Vagina (tissue), 2 donors: ENCODE measurements at regions not wholly inside any gene's neighbourhood (a gene's known extent, or its start where the extent isn't known, plus 50 kb on each side); places are given as distances from the start of the nearest gene placed in this dataset.

Experiments
- DNase-seq, 2 donors: peaks; one replicate each; pipeline ENCODE4 v3.0.0-alpha.2; 2017; ENCODE audit errors: extremely low spot score in 2 of 2
- H3K27ac ChIP-seq: fragments of 200-600 bp; sonication (generic); one replicate; pipeline ENCODE4 v1.5.1; 2019
- H3K27me3 ChIP-seq: fragments of 200-600 bp; sonication (generic); one replicate; pipeline ENCODE4 v1.5.1; 2019
- H3K36me3 ChIP-seq, 2 donors: fragments of 200-600 bp; sonication (generic); one replicate each; pipeline ENCODE4 v1.5.1; 2017 to 2019
- H3K4me1 ChIP-seq: fragments of 200-600 bp; sonication (generic); one replicate; pipeline ENCODE4 v1.5.1; 2019
- H3K4me3 ChIP-seq, 2 donors: fragments of 200-600 bp; sonication (generic); 1 replicate in 1 of 2; 2 replicates in 1 of 2; pipeline ENCODE4 v1.5.1; 2016 to 2019
- H3K9me3 ChIP-seq: fragments of 200-600 bp; sonication (generic); one replicate; pipeline ENCODE4 v1.5.1; 2019
- POLR2A ChIP-seq, 2 donors: fragments of 450-650 bp; IDR thresholded peaks; one replicate each; pipeline ENCODE4 v1.6.1; 2017; ENCODE audit warnings: antibody characterized with exemption in 2 of 2, mild to moderate bottlenecking in 2 of 2, moderate library complexity in 2 of 2
- POLR2AphosphoS5 ChIP-seq, 2 donors: sonication (generic); formaldehyde crosslinking; IDR thresholded peaks; one replicate each; pipeline ENCODE4 v1.9.0; 2017; ENCODE audit warnings: antibody characterized with exemption in 2 of 2, mild to moderate bottlenecking in 2 of 2, low read depth in 1 of 2; ENCODE audit not compliant: insufficient read depth in 1 of 2
- intact Hi-C: fragments of 100-400 bp; cut with DNase I; formaldehyde crosslinking; loops from one replicate; pipeline ENCODE4 v1.15.1; 2023
- TF ChIP-seq, protein P1 (sequence below), 3 experiments: fragments of 450-650 bp in 2 of 3; fragments of 200-600 bp in 1 of 3; sonication (generic) in 1 of 3; IDR thresholded peaks; one replicate each; pipeline ENCODE4 v1.5.1; 2017 to 2019; ENCODE audit warnings: antibody characterized with exemption in 3 of 3, mild to moderate bottlenecking in 2 of 3, moderate library complexity in 2 of 3

GRCh38 chr12:69026336-69026735 is 93.4 kb upstream of the CPM start:
- TF ChIP-seq, protein P1, sequence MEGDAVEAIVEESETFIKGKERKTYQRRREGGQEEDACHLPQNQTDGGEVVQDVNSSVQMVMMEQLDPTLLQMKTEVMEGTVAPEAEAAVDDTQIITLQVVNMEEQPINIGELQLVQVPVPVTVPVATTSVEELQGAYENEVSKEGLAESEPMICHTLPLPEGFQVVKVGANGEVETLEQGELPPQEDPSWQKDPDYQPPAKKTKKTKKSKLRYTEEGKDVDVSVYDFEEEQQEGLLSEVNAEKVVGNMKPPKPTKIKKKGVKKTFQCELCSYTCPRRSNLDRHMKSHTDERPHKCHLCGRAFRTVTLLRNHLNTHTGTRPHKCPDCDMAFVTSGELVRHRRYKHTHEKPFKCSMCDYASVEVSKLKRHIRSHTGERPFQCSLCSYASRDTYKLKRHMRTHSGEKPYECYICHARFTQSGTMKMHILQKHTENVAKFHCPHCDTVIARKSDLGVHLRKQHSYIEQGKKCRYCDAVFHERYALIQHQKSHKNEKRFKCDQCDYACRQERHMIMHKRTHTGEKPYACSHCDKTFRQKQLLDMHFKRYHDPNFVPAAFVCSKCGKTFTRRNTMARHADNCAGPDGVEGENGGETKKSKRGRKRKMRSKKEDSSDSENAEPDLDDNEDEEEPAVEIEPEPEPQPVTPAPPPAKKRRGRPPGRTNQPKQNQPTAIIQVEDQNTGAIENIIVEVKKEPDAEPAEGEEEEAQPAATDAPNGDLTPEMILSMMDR (IDR thresholded peaks at IDR 0.05) = no peak
- TF ChIP-seq POLR2A (IDR thresholded peaks at IDR 0.05) (no peak), POLR2AphosphoS5 (IDR thresholded peaks at IDR 0.05; ENCODE audit: insufficient read depth in 1 of 2, low read depth in 1 of 2) (no peak)

DNA sequence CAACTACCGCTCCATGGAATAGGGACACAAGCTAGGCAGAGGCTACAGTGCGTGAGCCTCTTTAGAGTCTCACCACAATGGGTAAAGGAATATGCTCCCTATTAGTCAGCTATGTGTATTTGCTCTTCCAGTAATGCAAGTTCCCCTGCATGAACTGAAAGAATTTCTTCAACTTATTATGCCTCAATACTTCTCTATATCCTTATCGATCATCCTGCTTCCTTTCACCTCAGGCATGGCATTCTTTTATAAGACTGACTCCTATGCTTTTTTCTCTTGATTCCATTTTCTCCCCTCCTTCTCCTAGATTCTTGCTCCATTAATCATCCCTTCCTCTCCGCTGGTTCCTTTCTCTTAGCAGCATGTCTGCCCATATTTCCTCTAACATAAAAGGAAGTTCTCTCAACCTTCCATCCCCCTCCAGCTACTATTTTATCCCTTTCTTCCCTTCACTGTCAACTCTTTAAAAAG is 94.5 kb upstream of the CPM start:
- no peaks in the 10 kb centered on the region for H3K36me3 ChIP-seq
- DNase-seq = no peak
- no peaks in the 10 kb centered on the region for H3K27me3 ChIP-seq
- peaks cover 18% of the 10 kb centered on the region for H3K4me1 ChIP-seq
- no peak overlapping the region for H3K4me3 ChIP-seq
- H3K27ac ChIP-seq = no peak overlapping the region
- no peaks in the 10 kb centered on the region for H3K9me3 ChIP-seq
- TF ChIP-seq, protein P1 (IDR thresholded peaks at IDR 0.05) = no peak
- TF ChIP-seq POLR2AphosphoS5 (IDR thresholded peaks at IDR 0.05; ENCODE audit: insufficient read depth in 1 of 2, low read depth in 1 of 2) = no peak
- no peak for TF ChIP-seq POLR2A (IDR thresholded peaks at IDR 0.05)
- intact Hi-C loops = no loop called here

More at GRCh38 chr12:69026336-69026735, 93.4 kb upstream of the CPM start:
- no peaks in the 10 kb centered on the region for H3K9me3 ChIP-seq
- no peaks in the 10 kb centered on the region for H3K36me3 ChIP-seq
- H3K27me3 ChIP-seq = no peaks in the 10 kb centered on the region
- H3K4me3 ChIP-seq = no peak overlapping the region
- H3K4me1 ChIP-seq = peaks cover 18% of the 10 kb centered on the region
- H3K27ac ChIP-seq = no peak overlapping the region
- intact Hi-C loops = no loop called here
- DNase-seq = no peak

DNA sequence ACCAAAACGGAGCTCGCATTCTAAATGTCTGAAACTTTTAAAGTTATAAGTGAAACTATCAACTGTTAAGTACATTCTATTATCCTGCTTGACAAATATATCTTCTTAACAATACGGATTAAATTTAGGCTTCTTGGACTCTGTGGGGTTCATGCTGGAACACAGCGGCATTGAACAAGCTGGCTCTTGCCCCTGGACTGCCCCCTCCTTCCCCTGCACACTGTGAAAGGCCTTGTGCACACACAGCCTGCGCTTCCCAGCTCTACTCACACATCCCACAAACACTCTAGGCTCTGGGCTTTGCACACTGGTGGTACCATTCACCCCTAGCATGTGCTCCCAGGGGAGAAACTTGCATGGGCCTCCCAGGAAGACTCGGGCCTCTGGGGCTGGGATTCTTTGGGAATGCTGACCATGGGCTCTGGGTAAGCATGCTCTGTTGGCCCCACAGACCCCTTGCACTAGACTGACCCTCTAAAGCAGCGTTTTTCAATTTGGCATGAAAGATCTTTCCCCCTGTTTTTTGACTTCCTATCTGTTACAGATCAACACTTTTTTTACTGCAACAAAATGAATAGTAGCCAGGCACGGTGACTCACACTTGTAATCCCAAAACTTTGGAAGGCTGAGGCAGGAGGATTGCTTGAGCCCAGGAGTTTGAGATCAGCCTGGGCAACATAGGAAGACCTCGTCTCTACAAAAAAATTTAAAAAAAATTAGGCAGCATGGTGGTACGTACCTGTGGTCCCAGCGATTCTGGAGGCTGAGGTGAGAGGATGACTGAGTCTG is 96.2 kb upstream of the CPM start:
- Histone ChIP-seq H3K9me3 (no peaks in the 10 kb centered on the region), H3K36me3 (no peaks in the 10 kb centered on the region), H3K27ac (no peak overlapping the region), H3K27me3 (no peaks in the 10 kb centered on the region), H3K4me3 (no peak overlapping the region), H3K4me1 (peaks cover 18% of the 10 kb centered on the region)
- TF ChIP-seq POLR2A (IDR thresholded peaks at IDR 0.05) = no peak
- no peak for TF ChIP-seq POLR2AphosphoS5 (IDR thresholded peaks at IDR 0.05; ENCODE audit: insufficient read depth in 1 of 2, low read depth in 1 of 2)
- TF ChIP-seq, protein P1 (IDR thresholded peaks at IDR 0.05) = no peak
- DNase-seq = no peak
- intact Hi-C loops = no loop called here

GRCh38 chr12:69030321-69030720 is 97.3 kb upstream of the CPM start:
- peaks cover 18% of the 10 kb centered on the region for H3K4me1 ChIP-seq
- DNase-seq = no peak
- TF ChIP-seq POLR2A (IDR thresholded peaks at IDR 0.05) (no peak), POLR2AphosphoS5 (IDR thresholded peaks at IDR 0.05; ENCODE audit: insufficient read depth in 1 of 2, low read depth in 1 of 2) (no peak)
- TF ChIP-seq, protein P1 (IDR thresholded peaks at IDR 0.05) = no peak
- no peaks in the 10 kb centered on the region for H3K27me3 ChIP-seq
- H3K27ac ChIP-seq = no peak overlapping the region
- no peaks in the 10 kb centered on the region for H3K36me3 ChIP-seq
- H3K4me3 ChIP-seq = no peak overlapping the region
- no peaks in the 10 kb centered on the region for H3K9me3 ChIP-seq
- intact Hi-C loops = no loop called here

DNA sequence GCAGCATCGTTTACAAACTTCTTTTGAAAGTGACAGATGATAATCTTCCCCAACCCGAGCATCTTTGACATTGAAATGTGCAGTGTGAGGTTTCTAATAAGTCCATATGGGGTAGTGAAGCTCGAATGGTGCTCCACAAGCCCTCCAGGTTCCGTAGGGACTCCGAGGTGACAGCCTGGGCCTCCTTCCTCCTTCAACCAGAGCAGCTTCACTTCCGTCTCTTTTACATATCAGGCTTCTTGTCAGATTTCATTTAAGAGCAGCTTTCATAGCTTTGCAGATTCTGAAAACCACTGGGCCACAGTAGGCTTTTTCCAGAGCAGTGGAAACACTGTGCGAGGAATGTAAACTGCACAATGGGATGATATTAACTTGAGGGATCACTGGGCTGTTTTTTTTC is 103.6 kb upstream of the CPM start:
- Histone ChIP-seq H3K9me3 (no peaks in the 10 kb centered on the region), H3K4me3 (no peak overlapping the region), H3K27me3 (no peaks in the 10 kb centered on the region), H3K4me1 (no peaks in the 10 kb centered on the region), H3K27ac (no peak overlapping the region), H3K36me3 (no peaks in the 10 kb centered on the region)
- TF ChIP-seq POLR2A (IDR thresholded peaks at IDR 0.05) (no peak), POLR2AphosphoS5 (IDR thresholded peaks at IDR 0.05; ENCODE audit: insufficient read depth in 1 of 2, low read depth in 1 of 2) (no peak)
- TF ChIP-seq, protein P1 (IDR thresholded peaks at IDR 0.05) = no peak
- intact Hi-C loops = no loop called here
- DNase-seq = no peak
